ENCODE measurements at regions not wholly inside any gene's neighbourhood (a gene's known extent, or its start where the extent isn't known, plus 50 kb on each side); places are given as distances from the start of the nearest gene placed in this dataset.
"Not testable (repeated sequence)": the region's sequence is repeated elsewhere in the genome, so short reads cannot be mapped to it uniquely, and the experiment has no call there.

DNA sequence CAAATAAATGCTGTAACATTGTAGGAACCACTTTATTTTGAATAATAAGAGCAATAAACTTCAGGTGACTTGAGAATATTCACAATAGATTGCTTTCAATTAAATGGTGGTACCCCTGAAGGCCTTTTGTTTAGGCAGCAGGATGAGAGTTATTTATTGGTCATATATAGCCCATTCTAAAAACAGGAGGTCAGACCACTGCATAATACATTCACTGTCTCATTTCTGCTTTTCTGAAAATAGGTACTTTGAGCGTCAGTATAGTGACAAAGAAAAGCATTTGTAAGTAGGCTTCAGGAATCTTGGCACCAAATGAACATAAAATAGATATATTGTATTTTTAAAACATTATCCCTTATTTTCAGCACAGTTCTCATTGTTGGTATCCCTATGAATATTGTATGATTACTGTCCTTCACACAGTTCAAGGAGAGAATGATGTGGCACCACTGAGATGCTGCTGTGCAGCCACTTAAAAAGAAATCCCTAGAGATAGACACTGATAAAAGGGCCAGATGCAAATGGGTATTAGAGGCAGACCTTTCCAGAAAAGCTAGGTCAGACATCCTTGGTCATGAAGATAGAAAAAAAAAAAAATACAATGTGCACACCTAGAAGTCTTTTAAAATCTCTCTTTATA is 381.8 kb upstream of the ST8SIA4 start:
- Histone ChIP-seq H3K27me3 (ENCODE audit: insufficient read depth, low read depth, low read length) (no peaks in the 10 kb centered on the region), H3K9me3 (ENCODE audit: low read length) (no peaks in the 10 kb centered on the region), H3K79me2 (replicated peaks; ENCODE audit: insufficient read depth, low read length) (no peaks in the 10 kb centered on the region), H3K4me2 (ENCODE audit: low read length) (no peak overlapping the region), H3K36me3 (ENCODE audit: insufficient read depth, low read length) (no peaks in the 10 kb centered on the region), H3K9me2 (ENCODE audit: insufficient read depth, low read length) (no peaks in the 10 kb centered on the region), H3F3A (ENCODE audit: insufficient read depth, low read length, poor library complexity, severe bottlenecking) (no peaks in the 10 kb centered on the region), H4K20me1 (ENCODE audit: insufficient read depth) (no peaks in the 10 kb centered on the region), H3K9ac (ENCODE audit: low read length) (no peak overlapping the region), H3K27ac (ENCODE audit: low read length) (no peak overlapping the region), H3K4me3 (ENCODE audit: low read length) (no peak overlapping the region), H2AFZ (ENCODE audit: low read depth, low read length) (no peak overlapping the region)
- TF ChIP-seq EP300 (conservative IDR thresholded peaks at IDR 0.05; ENCODE audit: poor library complexity, severe bottlenecking) (no peak), SMC3 (conservative IDR thresholded peaks at IDR 0.05; ENCODE audit: poor library complexity) (no peak), POLR2AphosphoS5 (IDR thresholded peaks at IDR 0.05) (no peak), EZH2 (IDR thresholded peaks at IDR 0.05; ENCODE audit: borderline replicate concordance, insufficient read depth, low read length, poor library complexity, severe bottlenecking) (no peak), TAF1 (IDR thresholded peaks at IDR 0.05; ENCODE audit: low read depth) (no peak), MXI1 (conservative IDR thresholded peaks at IDR 0.05; ENCODE audit: poor library complexity, severe bottlenecking) (no peak), RAD21 (conservative IDR thresholded peaks at IDR 0.05) (no peak)
- TF ChIP-seq, protein P1, sequence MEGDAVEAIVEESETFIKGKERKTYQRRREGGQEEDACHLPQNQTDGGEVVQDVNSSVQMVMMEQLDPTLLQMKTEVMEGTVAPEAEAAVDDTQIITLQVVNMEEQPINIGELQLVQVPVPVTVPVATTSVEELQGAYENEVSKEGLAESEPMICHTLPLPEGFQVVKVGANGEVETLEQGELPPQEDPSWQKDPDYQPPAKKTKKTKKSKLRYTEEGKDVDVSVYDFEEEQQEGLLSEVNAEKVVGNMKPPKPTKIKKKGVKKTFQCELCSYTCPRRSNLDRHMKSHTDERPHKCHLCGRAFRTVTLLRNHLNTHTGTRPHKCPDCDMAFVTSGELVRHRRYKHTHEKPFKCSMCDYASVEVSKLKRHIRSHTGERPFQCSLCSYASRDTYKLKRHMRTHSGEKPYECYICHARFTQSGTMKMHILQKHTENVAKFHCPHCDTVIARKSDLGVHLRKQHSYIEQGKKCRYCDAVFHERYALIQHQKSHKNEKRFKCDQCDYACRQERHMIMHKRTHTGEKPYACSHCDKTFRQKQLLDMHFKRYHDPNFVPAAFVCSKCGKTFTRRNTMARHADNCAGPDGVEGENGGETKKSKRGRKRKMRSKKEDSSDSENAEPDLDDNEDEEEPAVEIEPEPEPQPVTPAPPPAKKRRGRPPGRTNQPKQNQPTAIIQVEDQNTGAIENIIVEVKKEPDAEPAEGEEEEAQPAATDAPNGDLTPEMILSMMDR (IDR thresholded peaks at IDR 0.05; ENCODE audit: poor library complexity, severe bottlenecking) = no peak
- TF ChIP-seq, protein P2, sequence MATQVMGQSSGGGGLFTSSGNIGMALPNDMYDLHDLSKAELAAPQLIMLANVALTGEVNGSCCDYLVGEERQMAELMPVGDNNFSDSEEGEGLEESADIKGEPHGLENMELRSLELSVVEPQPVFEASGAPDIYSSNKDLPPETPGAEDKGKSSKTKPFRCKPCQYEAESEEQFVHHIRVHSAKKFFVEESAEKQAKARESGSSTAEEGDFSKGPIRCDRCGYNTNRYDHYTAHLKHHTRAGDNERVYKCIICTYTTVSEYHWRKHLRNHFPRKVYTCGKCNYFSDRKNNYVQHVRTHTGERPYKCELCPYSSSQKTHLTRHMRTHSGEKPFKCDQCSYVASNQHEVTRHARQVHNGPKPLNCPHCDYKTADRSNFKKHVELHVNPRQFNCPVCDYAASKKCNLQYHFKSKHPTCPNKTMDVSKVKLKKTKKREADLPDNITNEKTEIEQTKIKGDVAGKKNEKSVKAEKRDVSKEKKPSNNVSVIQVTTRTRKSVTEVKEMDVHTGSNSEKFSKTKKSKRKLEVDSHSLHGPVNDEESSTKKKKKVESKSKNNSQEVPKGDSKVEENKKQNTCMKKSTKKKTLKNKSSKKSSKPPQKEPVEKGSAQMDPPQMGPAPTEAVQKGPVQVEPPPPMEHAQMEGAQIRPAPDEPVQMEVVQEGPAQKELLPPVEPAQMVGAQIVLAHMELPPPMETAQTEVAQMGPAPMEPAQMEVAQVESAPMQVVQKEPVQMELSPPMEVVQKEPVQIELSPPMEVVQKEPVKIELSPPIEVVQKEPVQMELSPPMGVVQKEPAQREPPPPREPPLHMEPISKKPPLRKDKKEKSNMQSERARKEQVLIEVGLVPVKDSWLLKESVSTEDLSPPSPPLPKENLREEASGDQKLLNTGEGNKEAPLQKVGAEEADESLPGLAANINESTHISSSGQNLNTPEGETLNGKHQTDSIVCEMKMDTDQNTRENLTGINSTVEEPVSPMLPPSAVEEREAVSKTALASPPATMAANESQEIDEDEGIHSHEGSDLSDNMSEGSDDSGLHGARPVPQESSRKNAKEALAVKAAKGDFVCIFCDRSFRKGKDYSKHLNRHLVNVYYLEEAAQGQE (IDR thresholded peaks at IDR 0.05; ENCODE audit: borderline replicate concordance) = no peak

DNA sequence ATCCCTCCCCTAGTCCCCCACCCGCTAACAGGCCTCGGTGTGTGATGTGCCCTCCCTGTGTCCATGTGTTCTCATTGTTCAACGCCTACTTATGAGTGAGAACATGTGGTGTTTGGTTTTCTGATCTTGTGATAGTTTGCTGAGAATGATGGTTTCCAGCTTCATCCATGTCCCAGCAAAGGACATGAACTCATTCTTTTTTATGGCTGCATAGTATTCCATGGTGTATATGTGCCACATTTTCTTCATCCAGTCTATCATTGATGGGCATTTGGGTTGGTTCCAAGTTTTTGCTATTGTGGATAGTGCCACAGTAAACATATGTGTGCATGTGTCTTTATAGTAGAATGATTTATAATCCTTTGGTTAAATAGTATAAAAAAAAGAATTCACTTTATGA is 380.9 kb upstream of the ST8SIA4 start:
- not testable (repeated sequence) for H3F3A ChIP-seq (ENCODE audit: insufficient read depth, low read length, poor library complexity, severe bottlenecking); H3K36me3 ChIP-seq (ENCODE audit: insufficient read depth, low read length)

DNA sequence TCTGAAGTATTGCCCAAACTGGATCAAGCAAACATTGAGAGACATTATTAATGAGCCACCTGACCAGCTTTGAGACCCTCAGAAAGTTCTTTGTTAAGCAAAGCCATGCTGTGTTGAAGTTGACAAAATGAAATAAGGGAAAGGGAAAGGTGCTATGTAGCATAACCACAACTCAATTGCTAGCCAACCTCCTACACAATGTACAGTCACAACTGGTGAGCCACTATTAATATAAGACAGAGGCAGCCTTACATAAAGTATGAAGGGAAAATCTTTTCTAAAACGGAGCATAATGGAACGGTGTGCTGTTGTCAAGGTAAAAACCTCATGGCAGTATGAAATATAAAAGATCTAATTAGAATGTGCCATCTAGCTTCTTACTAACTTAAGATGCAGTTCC is 375.8 kb upstream of the ST8SIA4 start:
- Histone ChIP-seq H3K27me3 (ENCODE audit: insufficient read depth, low read depth, low read length) (no peaks in the 10 kb centered on the region), H3F3A (ENCODE audit: insufficient read depth, low read length, poor library complexity, severe bottlenecking) (no peaks in the 10 kb centered on the region), H3K4me3 (ENCODE audit: low read length) (no peak overlapping the region), H3K9me3 (ENCODE audit: low read length) (no peaks in the 10 kb centered on the region), H2AFZ (ENCODE audit: low read depth, low read length) (no peak overlapping the region), H3K36me3 (ENCODE audit: insufficient read depth, low read length) (no peaks in the 10 kb centered on the region), H3K9me2 (ENCODE audit: insufficient read depth, low read length) (no peaks in the 10 kb centered on the region), H3K27ac (ENCODE audit: low read length) (no peak overlapping the region), H3K9ac (ENCODE audit: low read length) (no peak overlapping the region), H3K79me2 (replicated peaks; ENCODE audit: insufficient read depth, low read length) (no peaks in the 10 kb centered on the region), H4K20me1 (ENCODE audit: insufficient read depth) (no peaks in the 10 kb centered on the region), H3K4me2 (ENCODE audit: low read length) (no peak overlapping the region)
- no peak for TF ChIP-seq EP300 (conservative IDR thresholded peaks at IDR 0.05; ENCODE audit: poor library complexity, severe bottlenecking)

More for the DNA sequence above, 380.9 kb upstream of the ST8SIA4 start:
- H2AFZ ChIP-seq (ENCODE audit: low read depth, low read length); H4K20me1 ChIP-seq (ENCODE audit: insufficient read depth); H3K9ac ChIP-seq (ENCODE audit: low read length); H3K9me2 ChIP-seq (ENCODE audit: insufficient read depth, low read length); H3K9me3 ChIP-seq (ENCODE audit: low read length); H3K27ac ChIP-seq (ENCODE audit: low read length); H3K4me3 ChIP-seq (ENCODE audit: low read length); H3K79me2 ChIP-seq (replicated peaks; ENCODE audit: insufficient read depth, low read length); H3K4me2 ChIP-seq (ENCODE audit: low read length); H3K27me3 ChIP-seq (ENCODE audit: insufficient read depth, low read depth, low read length): not testable (repeated sequence)
